Colonic mucosa (tissue), 4 donors: ENCODE measurements at regions not wholly inside any gene's neighbourhood (a gene's known extent, or its start where the extent isn't known, plus 50 kb on each side); places are given as distances from the start of the nearest gene placed in this dataset.

Experiments used
- DNase-seq: peaks from one replicate; pipeline ENCODE4 v3.0.0-alpha.2; 2020
- H3K27ac ChIP-seq: fragments of 200-600 bp; one replicate; pipeline ENCODE4 v1.8.0; 2021
- H3K27me3 ChIP-seq: fragments of 200-600 bp; one replicate; pipeline ENCODE4 v1.8.0; 2021
- H3K36me3 ChIP-seq: fragments of 200-600 bp; one replicate; pipeline ENCODE4 v1.8.0; 2021
- H3K4me1 ChIP-seq: fragments of 200-600 bp; one replicate; pipeline ENCODE4 v1.8.0; 2021; ENCODE audit warnings: mild to moderate bottlenecking
- H3K4me3 ChIP-seq: fragments of 200-600 bp; one replicate; pipeline ENCODE4 v1.8.0; 2021
- H3K9ac ChIP-seq, 2 donors: one replicate each; pipeline ENCODE4 v1.7.0; 2013; ENCODE audit warnings: control low read depth in 2 of 2, low read depth in 2 of 2, low read length in 2 of 2
- H3K9me3 ChIP-seq: fragments of 200-600 bp; one replicate; pipeline ENCODE4 v1.8.0; 2021
- CTCF ChIP-seq: fragments of 200-600 bp; IDR thresholded peaks from one replicate; pipeline ENCODE4 v1.8.0; 2022; ENCODE audit warnings: antibody characterized with exemption, mild to moderate bottlenecking
- intact Hi-C: fragments of 100-400 bp; cut with DNase I; formaldehyde crosslinking; loops from one replicate; pipeline ENCODE4 v1.14.1; 2022
- donor health status: healthy.
- donor health status: DM: no; HTN: no; CAD: no.
- donor health status: DM: no; HTN: no; CAD: no.

GRCh38 chr15:98121536-98121935, 161.0 kb downstream of the ARRDC4 start:
- no peaks in the 10 kb centered on the region for H3K9me3 ChIP-seq
- no peaks in the 10 kb centered on the region for H3K4me1 ChIP-seq
- no peaks in the 10 kb centered on the region for H3K36me3 ChIP-seq
- H3K27me3 ChIP-seq, result no peaks in the 10 kb centered on the region
- H3K9ac ChIP-seq, result no peak overlapping the region
- no peak for TF ChIP-seq CTCF
- H3K27ac ChIP-seq, result no peak overlapping the region
- intact Hi-C loops, result no loop called here
- DNase-seq, result no peak
- no peak overlapping the region for H3K4me3 ChIP-seq

DNA sequence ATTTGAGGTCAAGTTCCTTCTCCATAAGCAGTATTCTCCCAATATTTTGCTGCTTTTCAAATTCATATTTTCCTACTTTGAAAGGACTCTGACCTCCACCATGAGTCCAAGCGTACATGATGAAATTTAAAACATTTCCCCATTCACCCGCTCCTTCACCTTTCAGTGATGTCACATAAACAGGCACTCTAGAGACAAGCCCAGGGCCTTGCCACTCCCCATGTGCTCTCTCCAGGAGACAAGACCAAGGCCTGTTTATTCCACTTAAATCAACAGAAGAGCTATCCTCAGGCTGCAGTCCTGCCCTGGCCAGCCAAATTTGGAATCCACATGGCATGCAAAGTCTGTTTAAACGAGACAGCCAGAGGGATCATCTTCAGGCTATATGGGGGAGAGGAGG, 161.5 kb downstream of the ARRDC4 start:
- H3K9me3 ChIP-seq, result no peaks in the 10 kb centered on the region
- H3K4me1 ChIP-seq, result no peaks in the 10 kb centered on the region
- no peaks in the 10 kb centered on the region for H3K27me3 ChIP-seq
- DNase-seq, result no peak
- no peak for TF ChIP-seq CTCF
- intact Hi-C loops, result no loop called here
- H3K4me3 ChIP-seq, result no peak overlapping the region
- no peak overlapping the region for H3K27ac ChIP-seq
- no peaks in the 10 kb centered on the region for H3K36me3 ChIP-seq
- H3K9ac ChIP-seq, result no peak overlapping the region

DNA sequence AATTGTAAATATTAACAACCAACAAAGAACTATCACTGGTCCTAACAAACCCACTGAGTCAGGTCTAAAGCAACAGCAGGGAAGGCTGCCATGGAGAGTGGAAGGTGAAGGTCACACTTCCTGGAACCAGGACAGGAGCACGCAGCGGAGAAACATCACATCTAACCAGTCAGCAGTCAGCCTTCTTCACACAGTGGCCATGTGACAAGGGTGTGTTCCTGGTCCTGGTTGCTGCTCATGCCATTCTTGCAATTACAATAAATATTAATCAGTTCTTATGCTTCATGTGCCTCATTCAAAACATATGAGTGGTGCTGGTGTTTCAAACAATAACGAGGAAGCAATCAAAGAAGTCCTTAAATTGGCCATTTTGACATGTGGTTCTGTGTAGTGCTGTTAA, 162.8 kb downstream of the ARRDC4 start:
- Histone ChIP-seq H3K4me1 (no peaks in the 10 kb centered on the region), H3K27ac (no peak overlapping the region), H3K27me3 (no peaks in the 10 kb centered on the region), H3K9me3 (no peaks in the 10 kb centered on the region), H3K36me3 (no peaks in the 10 kb centered on the region), H3K4me3 (no peak overlapping the region), H3K9ac (no peak overlapping the region)
- DNase-seq, result no peak
- intact Hi-C loops, result no loop called here
- no peak for TF ChIP-seq CTCF

- Histone ChIP-seq H3K4me1 (no peaks in the 10 kb centered on the region), H3K4me3 (no peak overlapping the region), H3K27me3 (no peaks in the 10 kb centered on the region), H3K9me3 (no peaks in the 10 kb centered on the region), H3K9ac (no peak overlapping the region), H3K27ac (no peak overlapping the region), H3K36me3 (no peaks in the 10 kb centered on the region)
- intact Hi-C loops, result no loop called here
- no peak for TF ChIP-seq CTCF
- no peak for DNase-seq
These were observed 163.3 kb downstream of the ARRDC4 start for GRCh38 chr15:98123834-98124233.

GRCh38 chr15:98124581-98124980, 164.1 kb downstream of the ARRDC4 start:
- Histone ChIP-seq H3K9me3 (no peaks in the 10 kb centered on the region), H3K27me3 (no peaks in the 10 kb centered on the region), H3K9ac (no peak overlapping the region), H3K36me3 (no peaks in the 10 kb centered on the region), H3K4me1 (no peaks in the 10 kb centered on the region), H3K4me3 (no peak overlapping the region), H3K27ac (no peak overlapping the region)
- intact Hi-C loops, result no loop called here
- TF ChIP-seq CTCF, result no peak
- no peak for DNase-seq
